ENCODE measurements at regions not wholly inside any gene's neighbourhood (a gene's known extent, or its start where the extent isn't known, plus 50 kb on each side); places are given as distances from the start of the nearest gene placed in this dataset.

DNA sequence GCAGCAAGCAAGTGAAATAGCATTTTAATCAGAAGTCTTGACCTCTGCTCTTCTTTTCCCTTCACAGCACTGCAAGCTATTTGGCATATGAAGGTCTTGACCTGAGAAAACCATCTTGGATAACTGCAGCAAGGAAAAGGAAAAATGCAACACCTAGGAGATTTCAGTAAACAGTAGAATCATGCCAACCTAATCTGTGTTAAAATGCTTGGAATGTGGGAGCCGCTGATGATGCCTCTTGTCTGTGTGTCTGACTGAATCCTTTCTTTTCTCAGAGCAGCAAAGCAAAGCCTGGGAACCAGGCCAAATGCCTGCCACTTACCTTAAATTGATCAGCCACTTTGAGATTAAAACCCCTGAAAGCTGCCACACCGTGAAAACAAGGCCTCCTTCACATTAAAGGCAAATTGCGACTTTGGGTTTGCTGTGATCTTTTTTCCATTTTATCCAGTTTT is 80.4 kb upstream of the CDK6 start:
- Histone ChIP-seq H3K36me3 (replicated peaks; ENCODE audit: insufficient read depth, low read length) (no peaks in the 10 kb centered on the region), H2AFZ (ENCODE audit: low read length) (no peak overlapping the region), H3K9me2 (replicated peaks; ENCODE audit: insufficient read depth, low read length) (no peaks in the 10 kb centered on the region), H3K4me2 (ENCODE audit: low read depth, low read length) (no peak overlapping the region), H3K9me3 (replicated peaks; ENCODE audit: insufficient read depth, low read length) (no peaks in the 10 kb centered on the region), H3K4me1 (ENCODE audit: low read length) (no peaks in the 10 kb centered on the region), H3K79me2 (ENCODE audit: low read length) (no peaks in the 10 kb centered on the region), H3K9ac (ENCODE audit: low read length) (no peak overlapping the region), H3K4me3 (ENCODE audit: low read length) (no peak overlapping the region), H4K20me1 (ENCODE audit: insufficient read depth, low read length) (no peaks in the 10 kb centered on the region), H3K27ac (ENCODE audit: low read length) (no peak overlapping the region), H3K27me3 (replicated peaks; ENCODE audit: insufficient read depth, low read length) (no peaks in the 10 kb centered on the region), H3F3A (ENCODE audit: insufficient read depth, low read length) (no peaks in the 10 kb centered on the region)
- no peak for DNase-seq
- TF ChIP-seq EZH2phosphoT487 (IDR thresholded peaks at IDR 0.05; ENCODE audit: low read length) (no peak), EZH2 (optimal IDR thresholded peaks at IDR 0.05; ENCODE audit: low read depth, low read length) (no peak)
- TF ChIP-seq, protein P1, sequence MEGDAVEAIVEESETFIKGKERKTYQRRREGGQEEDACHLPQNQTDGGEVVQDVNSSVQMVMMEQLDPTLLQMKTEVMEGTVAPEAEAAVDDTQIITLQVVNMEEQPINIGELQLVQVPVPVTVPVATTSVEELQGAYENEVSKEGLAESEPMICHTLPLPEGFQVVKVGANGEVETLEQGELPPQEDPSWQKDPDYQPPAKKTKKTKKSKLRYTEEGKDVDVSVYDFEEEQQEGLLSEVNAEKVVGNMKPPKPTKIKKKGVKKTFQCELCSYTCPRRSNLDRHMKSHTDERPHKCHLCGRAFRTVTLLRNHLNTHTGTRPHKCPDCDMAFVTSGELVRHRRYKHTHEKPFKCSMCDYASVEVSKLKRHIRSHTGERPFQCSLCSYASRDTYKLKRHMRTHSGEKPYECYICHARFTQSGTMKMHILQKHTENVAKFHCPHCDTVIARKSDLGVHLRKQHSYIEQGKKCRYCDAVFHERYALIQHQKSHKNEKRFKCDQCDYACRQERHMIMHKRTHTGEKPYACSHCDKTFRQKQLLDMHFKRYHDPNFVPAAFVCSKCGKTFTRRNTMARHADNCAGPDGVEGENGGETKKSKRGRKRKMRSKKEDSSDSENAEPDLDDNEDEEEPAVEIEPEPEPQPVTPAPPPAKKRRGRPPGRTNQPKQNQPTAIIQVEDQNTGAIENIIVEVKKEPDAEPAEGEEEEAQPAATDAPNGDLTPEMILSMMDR (IDR thresholded peaks at IDR 0.05; ENCODE audit: low read length) = no peak

DNA sequence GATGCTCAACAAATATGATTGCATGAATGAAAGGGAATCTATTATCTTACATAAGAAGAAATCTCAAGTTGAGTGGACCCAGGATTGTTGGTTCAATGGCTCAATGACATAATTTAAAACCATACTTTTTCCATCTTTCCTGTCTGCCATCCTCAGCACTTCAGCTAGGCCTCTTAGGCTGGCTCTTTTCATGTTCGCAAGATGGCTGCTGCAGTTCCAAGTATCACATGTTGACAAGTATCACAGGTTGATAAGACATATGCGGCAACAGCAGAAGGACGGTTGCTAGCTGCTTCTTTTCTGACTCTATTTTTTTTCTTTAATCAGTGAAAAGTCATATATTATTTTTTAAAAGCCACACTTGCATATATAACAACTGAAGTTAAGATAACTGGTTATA is 79.0 kb upstream of the CDK6 start:
- H3K36me3 ChIP-seq (replicated peaks; ENCODE audit: insufficient read depth, low read length) = no peaks in the 10 kb centered on the region
- H3K4me1 ChIP-seq (ENCODE audit: low read length) = no peaks in the 10 kb centered on the region
- H4K20me1 ChIP-seq (ENCODE audit: insufficient read depth, low read length) = no peaks in the 10 kb centered on the region
- H3K4me3 ChIP-seq (ENCODE audit: low read length) = no peak overlapping the region
- TF ChIP-seq, protein P1 (IDR thresholded peaks at IDR 0.05; ENCODE audit: low read length) = no peak
- TF ChIP-seq EZH2phosphoT487 (IDR thresholded peaks at IDR 0.05; ENCODE audit: low read length) (no peak), EZH2 (optimal IDR thresholded peaks at IDR 0.05; ENCODE audit: low read depth, low read length) (no peak)
- H2AFZ ChIP-seq (ENCODE audit: low read length) = no peak overlapping the region
- H3F3A ChIP-seq (ENCODE audit: insufficient read depth, low read length) = no peaks in the 10 kb centered on the region
- no peak overlapping the region for H3K4me2 ChIP-seq (ENCODE audit: low read depth, low read length)
- H3K27me3 ChIP-seq (replicated peaks; ENCODE audit: insufficient read depth, low read length) = no peaks in the 10 kb centered on the region
- no peaks in the 10 kb centered on the region for H3K79me2 ChIP-seq (ENCODE audit: low read length)
- no peak for DNase-seq
- H3K27ac ChIP-seq (ENCODE audit: low read length) = no peak overlapping the region
- no peaks in the 10 kb centered on the region for H3K9me3 ChIP-seq (replicated peaks; ENCODE audit: insufficient read depth, low read length)
- no peaks in the 10 kb centered on the region for H3K9me2 ChIP-seq (replicated peaks; ENCODE audit: insufficient read depth, low read length)
- H3K9ac ChIP-seq (ENCODE audit: low read length) = no peak overlapping the region

DNA sequence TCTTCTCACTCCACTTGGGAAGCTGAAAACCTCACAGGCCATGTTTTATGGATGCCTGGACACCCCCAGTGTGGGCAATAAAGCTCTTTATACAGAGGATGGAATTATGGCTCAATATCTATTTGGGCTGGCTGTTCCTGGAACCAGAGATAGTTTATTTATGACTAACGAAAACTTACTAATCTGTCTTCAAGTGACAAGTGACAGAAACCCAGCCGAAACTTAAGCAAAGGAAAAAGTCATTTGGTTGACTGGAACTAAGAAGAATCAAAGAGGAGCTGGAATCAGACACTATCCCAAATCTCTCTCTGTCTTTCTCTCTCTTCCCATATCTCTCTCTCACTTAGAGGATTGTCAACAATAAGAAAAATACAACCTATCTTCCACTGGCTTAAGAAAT is 78.3 kb upstream of the CDK6 start:
- Histone ChIP-seq H3K9me3 (replicated peaks; ENCODE audit: insufficient read depth, low read length) (no peaks in the 10 kb centered on the region), H3K4me1 (ENCODE audit: low read length) (no peaks in the 10 kb centered on the region), H3K4me2 (ENCODE audit: low read depth, low read length) (no peak overlapping the region), H2AFZ (ENCODE audit: low read length) (no peak overlapping the region), H3K9me2 (replicated peaks; ENCODE audit: insufficient read depth, low read length) (no peaks in the 10 kb centered on the region), H3F3A (ENCODE audit: insufficient read depth, low read length) (no peaks in the 10 kb centered on the region), H3K27ac (ENCODE audit: low read length) (no peak overlapping the region), H3K36me3 (replicated peaks; ENCODE audit: insufficient read depth, low read length) (no peaks in the 10 kb centered on the region), H3K27me3 (replicated peaks; ENCODE audit: insufficient read depth, low read length) (no peaks in the 10 kb centered on the region), H3K4me3 (ENCODE audit: low read length) (no peak overlapping the region), H3K9ac (ENCODE audit: low read length) (no peak overlapping the region), H3K79me2 (ENCODE audit: low read length) (no peaks in the 10 kb centered on the region), H4K20me1 (ENCODE audit: insufficient read depth, low read length) (no peaks in the 10 kb centered on the region)
- no peak for DNase-seq
- TF ChIP-seq, protein P1 (IDR thresholded peaks at IDR 0.05; ENCODE audit: low read length) = no peak
- TF ChIP-seq EZH2phosphoT487 (IDR thresholded peaks at IDR 0.05; ENCODE audit: low read length) = no peak
- TF ChIP-seq EZH2 (optimal IDR thresholded peaks at IDR 0.05; ENCODE audit: low read depth, low read length) = no peak

All from MM.1S (cell line).